ENCODE measurements at regions not wholly inside any gene's neighbourhood (a gene's known extent, or its start where the extent isn't known, plus 50 kb on each side); places are given as distances from the start of the nearest gene placed in this dataset.

DNA sequence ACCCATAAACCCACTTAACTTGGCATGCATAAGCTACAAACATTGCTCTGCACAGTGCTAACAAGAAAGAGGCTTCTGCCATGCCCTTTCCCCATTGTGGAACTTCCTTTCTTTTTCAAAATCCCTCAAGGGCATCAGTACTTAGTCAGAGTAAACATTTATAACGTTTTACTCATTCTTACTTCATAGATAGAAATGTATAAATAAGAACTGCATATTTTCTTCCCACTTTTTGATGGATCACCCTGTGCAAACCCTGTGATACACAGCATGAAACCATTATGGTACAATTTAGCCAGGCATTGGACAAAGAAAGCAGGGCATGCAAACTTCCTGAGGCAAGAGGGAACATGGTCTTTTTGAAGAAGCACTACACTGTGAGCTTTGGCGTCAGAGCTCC, 113.8 kb upstream of the FOXG1 start:
- no peak for DNase-seq
- no peak overlapping the region for H3K4me3 ChIP-seq (ENCODE audit: low read depth in 1 of 2, low read length in 2 of 2)

GRCh38 chr14:28653521-28653920, 113.1 kb upstream of the FOXG1 start:
- no peaks in the 10 kb centered on the region for H3K4me1 ChIP-seq (ENCODE audit: insufficient read depth, low read length)
- H4K20me1 ChIP-seq (ENCODE audit: insufficient read depth, low read length), result no peaks in the 10 kb centered on the region
- no peaks in the 10 kb centered on the region for H3K9me3 ChIP-seq (ENCODE audit: insufficient read depth, low read length, severe bottlenecking)
- no peak for TF ChIP-seq EZH2 (IDR thresholded peaks at IDR 0.05; ENCODE audit: borderline replicate concordance, low read depth, low read length, severe bottlenecking)
- no peak for TF ChIP-seq CTCF (IDR thresholded peaks at IDR 0.05; ENCODE audit: borderline replicate concordance, extremely low read depth, low read length, poor library complexity, severe bottlenecking)
- H3K27me3 ChIP-seq (ENCODE audit: insufficient read depth, low read length, poor library complexity), result no peaks in the 10 kb centered on the region
- DNase-seq, result no peak
- ATAC-seq (ENCODE audit: insufficient read depth, low read depth), result no peak
- H2AFZ ChIP-seq (ENCODE audit: low read depth, low read length), result no peak overlapping the region
- no peak overlapping the region for H3K27ac ChIP-seq (ENCODE audit: low read length)
- no peak overlapping the region for H3K4me3 ChIP-seq (ENCODE audit: low read depth in 1 of 2, low read length in 2 of 2)
- no peak overlapping the region for H3K4me2 ChIP-seq (ENCODE audit: insufficient read depth, low read length)
- no peaks in the 10 kb centered on the region for H3K79me2 ChIP-seq (ENCODE audit: insufficient read depth, low read length)
- no peak overlapping the region for H3K9ac ChIP-seq (ENCODE audit: low read depth, low read length)
- no peaks in the 10 kb centered on the region for H3K36me3 ChIP-seq (ENCODE audit: insufficient read depth, low read length)

More for the DNA sequence above, 113.8 kb upstream of the FOXG1 start:
- Histone ChIP-seq H3K4me1 (ENCODE audit: insufficient read depth, low read length) (no peaks in the 10 kb centered on the region), H4K20me1 (ENCODE audit: insufficient read depth, low read length) (no peaks in the 10 kb centered on the region), H3K27me3 (ENCODE audit: insufficient read depth, low read length, poor library complexity) (no peaks in the 10 kb centered on the region), H3K9me3 (ENCODE audit: insufficient read depth, low read length, severe bottlenecking) (no peaks in the 10 kb centered on the region), H3K79me2 (ENCODE audit: insufficient read depth, low read length) (no peaks in the 10 kb centered on the region), H3K9ac (ENCODE audit: low read depth, low read length) (no peak overlapping the region), H3K27ac (ENCODE audit: low read length) (no peak overlapping the region), H2AFZ (ENCODE audit: low read depth, low read length) (no peak overlapping the region), H3K36me3 (ENCODE audit: insufficient read depth, low read length) (no peaks in the 10 kb centered on the region), H3K4me2 (ENCODE audit: insufficient read depth, low read length) (no peak overlapping the region)
- ATAC-seq (ENCODE audit: insufficient read depth, low read depth), result no peak
- TF ChIP-seq CTCF (IDR thresholded peaks at IDR 0.05; ENCODE audit: borderline replicate concordance, extremely low read depth, low read length, poor library complexity, severe bottlenecking) (no peak), EZH2 (IDR thresholded peaks at IDR 0.05; ENCODE audit: borderline replicate concordance, low read depth, low read length, severe bottlenecking) (no peak)

DNA sequence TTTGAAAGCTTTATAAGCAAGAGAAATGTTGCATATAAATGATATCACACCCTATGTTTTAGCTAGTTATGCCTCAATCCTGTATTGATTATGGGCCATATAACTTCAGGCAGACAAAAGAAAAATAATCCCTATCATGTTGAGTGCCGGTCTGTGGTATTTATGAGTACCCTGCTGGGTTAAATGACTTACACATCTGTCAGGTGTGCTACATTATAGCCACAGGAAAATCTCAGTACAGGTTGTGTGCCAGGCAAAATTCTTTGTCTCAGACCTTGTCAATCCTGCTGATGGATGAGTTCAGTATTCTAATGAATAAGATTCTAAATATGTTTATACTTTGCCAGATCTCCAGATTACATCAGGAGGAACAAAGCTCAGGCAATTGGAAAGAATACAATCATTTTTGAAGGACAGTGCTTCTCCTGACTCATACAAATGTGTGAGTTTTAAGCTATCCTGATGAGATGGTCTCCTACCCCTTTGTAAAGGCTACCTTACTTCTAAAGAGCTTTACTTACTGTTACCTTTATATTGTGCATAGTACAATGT, 109.8 kb upstream of the FOXG1 start:
- Histone ChIP-seq H3K9ac (ENCODE audit: low read depth, low read length) (no peak overlapping the region), H3K27me3 (ENCODE audit: insufficient read depth, low read length, poor library complexity) (no peaks in the 10 kb centered on the region), H3K4me3 (ENCODE audit: low read depth in 1 of 2, low read length in 2 of 2) (no peak overlapping the region), H3K27ac (ENCODE audit: low read length) (no peak overlapping the region), H3K36me3 (ENCODE audit: insufficient read depth, low read length) (no peaks in the 10 kb centered on the region), H3K4me1 (ENCODE audit: insufficient read depth, low read length) (no peaks in the 10 kb centered on the region), H3K79me2 (ENCODE audit: insufficient read depth, low read length) (no peaks in the 10 kb centered on the region), H2AFZ (ENCODE audit: low read depth, low read length) (no peak overlapping the region), H3K4me2 (ENCODE audit: insufficient read depth, low read length) (no peak overlapping the region), H3K9me3 (ENCODE audit: insufficient read depth, low read length, severe bottlenecking) (no peaks in the 10 kb centered on the region), H4K20me1 (ENCODE audit: insufficient read depth, low read length) (no peaks in the 10 kb centered on the region)
- DNase-seq (no peak), ATAC-seq (ENCODE audit: insufficient read depth, low read depth) (no peak)
- TF ChIP-seq CTCF (IDR thresholded peaks at IDR 0.05; ENCODE audit: borderline replicate concordance, extremely low read depth, low read length, poor library complexity, severe bottlenecking) (no peak), EZH2 (IDR thresholded peaks at IDR 0.05; ENCODE audit: borderline replicate concordance, low read depth, low read length, severe bottlenecking) (no peak)
